Muscle of back (tissue), 3 donors: ENCODE measurements at regions not wholly inside any gene's neighbourhood (a gene's known extent, or its start where the extent isn't known, plus 50 kb on each side); places are given as distances from the start of the nearest gene placed in this dataset.

Source experiments
- DNase-seq, 3 donors: peaks; one replicate each; pipeline versions ENCODE4 v3.0.0 to v3.0.0-alpha.2; 2013

DNA sequence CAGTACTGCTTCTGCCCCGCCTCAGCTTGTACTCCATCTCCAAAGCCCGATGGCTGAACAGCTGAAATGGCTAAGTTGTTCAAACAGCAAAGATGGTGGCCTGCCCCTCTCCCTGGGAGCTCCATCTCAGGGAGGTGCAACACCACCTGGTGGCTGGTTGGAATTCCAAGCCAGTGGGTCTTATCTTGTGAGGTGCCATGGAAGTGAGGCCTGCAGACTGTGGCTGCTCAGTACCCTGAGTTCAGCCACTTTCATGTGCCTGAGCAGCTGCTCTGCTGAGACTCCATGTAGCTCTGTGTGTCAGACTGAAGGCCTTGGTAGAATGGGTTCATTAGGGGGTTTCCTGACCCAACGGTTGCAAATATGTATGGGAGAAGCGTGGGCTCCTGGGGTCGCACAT lies 67.3 kb upstream of the SPRY2 start:
- no peak for DNase-seq

DNA sequence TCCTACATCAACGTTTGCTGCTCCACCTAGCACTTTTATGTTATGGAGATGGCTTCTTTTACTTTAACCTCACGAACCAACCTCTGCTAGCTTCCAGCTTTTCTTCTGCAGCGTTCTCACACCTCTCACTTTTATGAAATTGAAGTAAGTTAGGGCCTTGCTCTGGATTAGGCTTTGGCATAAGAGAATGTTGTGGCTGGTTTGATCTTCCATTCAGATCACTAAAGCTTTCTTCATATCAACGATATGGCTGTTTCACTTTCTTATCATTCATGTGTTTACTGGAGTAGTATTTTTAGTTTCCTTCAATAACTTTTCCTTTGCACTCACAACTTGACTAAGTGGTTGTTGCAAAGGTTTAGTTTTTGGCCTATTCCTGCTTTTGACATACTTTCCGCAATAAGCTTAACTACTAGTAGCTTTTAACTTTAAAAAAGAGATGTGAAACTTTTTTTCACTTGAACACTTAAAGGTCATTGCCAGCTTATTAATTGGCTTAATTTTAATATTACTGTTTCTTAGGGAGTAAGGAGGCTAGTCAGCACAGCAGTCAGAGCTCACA lies 60.0 kb upstream of the SPRY2 start:
- no peak for DNase-seq

DNA sequence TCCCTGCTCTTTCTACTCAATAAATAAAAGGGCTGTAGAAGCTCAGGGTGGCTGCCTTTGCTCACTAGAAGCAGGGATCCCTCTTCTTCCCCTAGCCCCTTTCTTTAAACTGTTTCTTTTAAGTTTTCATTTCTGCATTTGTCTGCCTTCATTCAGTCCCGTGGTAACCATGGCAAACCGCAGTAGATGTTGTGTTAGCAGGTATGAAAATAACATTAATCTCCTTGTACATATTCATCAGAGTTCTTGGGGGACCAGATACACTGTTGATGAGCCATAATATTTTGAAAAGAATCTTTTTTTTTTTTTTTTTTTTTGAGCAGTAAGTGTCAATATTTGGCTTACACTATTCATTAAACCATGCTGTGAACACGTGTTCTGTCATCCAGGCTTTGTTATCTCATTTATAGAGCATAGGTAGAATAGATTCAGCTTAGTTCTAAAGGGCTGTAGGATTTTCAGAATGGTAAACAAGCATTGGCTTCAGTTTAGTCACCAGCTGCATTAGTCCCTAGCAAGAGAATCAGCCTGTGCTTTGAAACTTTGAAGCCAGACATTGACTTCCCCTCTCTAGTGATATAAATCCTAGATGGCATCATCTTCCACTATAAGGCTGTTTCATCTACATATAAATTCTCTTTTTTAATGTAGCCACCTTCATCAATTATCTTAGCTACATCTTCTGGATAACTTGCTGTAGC lies 59.4 kb upstream of the SPRY2 start:
- DNase-seq = no peak

DNA sequence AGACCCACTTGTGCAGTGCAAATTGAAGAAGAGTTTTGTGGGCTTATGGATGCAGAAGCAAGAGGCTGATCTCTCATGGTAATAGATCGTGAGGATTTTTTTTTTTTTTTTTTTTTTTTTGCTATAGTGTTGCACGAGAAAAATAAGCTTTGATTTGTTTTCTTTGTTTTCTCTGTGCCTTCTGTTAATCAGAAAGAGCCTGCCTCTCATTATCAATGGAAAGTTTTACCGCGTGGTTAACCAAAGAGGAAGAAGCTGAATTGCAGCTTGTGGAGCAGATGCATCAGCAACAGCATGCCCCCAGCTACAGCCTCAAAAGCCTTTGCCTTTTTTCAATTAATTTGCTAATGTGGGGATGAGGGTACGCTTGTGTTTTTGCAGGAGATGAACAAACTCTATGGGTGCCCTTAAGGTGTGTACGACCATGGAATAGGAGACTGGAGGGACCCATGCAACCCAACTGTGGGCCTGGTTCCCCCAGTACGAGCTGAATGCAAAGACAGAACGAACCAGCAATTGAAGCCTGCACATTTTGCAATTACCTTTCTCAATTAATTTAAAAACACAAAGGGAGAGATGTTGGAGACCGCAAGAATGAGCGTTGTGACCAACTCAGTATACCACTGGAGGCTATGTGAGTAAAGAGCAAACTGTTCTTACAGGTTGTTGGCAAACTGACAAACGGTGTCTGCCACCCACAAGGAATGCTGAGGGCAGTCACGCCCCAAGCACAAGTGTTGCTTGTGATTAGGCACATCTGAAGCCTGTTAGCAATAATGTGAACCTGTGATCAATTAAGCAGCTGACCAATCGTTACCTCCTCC lies 58.6 kb upstream of the SPRY2 start:
- no peak for DNase-seq
